Activated CD8-positive, alpha-beta memory T cell treated with anti-CD3 and anti-CD28 coated beads for 1 hour (primary cell): ENCODE measurements at regions not wholly inside any gene's neighbourhood (a gene's known extent, or its start where the extent isn't known, plus 50 kb on each side); places are given as distances from the start of the nearest gene placed in this dataset.
"Not testable (repeated sequence)": the region's sequence is repeated elsewhere in the genome, so short reads cannot be mapped to it uniquely, and the experiment has no call there.

Source experiments
- DNase-seq, 2 donors: peaks; one replicate each; pipeline ENCODE4 v3.0.0-alpha.2; 2020; ENCODE audit warnings: low read depth in 1 of 2; ENCODE audit errors: extremely low read depth in 1 of 2

DNA sequence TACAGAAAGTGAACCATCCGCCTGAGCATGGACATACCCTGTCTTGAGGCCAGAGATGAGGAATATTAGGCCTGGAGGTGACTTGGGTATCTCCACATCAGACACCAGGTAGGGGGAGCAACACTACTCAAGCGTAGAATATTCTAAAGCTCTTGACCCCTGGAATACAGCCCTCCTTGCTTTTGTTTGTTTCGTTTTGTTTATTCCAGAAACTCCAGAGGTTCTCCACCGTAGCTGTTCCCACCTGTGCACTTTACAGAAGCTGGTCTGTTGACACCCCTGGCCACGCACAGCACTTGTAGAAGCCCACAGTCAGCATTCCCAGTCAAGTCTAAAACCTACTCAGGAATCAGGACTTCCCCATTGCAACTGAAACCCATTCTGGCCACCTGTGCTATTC is 139.6 kb upstream of the NEBL start:
- DNase-seq, result no peak

DNA sequence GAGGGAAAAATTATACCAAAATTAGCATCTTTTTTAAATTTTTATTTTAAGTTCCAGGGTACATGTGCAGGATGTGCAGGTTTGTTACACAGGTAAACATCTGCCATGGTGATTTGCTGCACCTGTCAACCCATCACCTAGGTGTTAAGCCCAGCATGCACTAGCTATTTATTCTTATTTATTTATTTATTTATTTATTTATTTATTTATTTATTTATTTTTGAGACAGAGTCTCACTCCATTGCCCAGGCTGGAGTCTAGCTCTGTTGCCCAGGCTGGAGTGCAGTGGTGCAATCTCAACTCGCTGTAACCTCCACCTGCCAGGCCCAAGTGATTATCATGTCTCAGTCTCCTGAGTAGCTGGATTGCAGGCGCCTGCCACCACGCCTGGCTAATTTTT is 137.7 kb upstream of the NEBL start:
- not testable (repeated sequence) for DNase-seq

DNA sequence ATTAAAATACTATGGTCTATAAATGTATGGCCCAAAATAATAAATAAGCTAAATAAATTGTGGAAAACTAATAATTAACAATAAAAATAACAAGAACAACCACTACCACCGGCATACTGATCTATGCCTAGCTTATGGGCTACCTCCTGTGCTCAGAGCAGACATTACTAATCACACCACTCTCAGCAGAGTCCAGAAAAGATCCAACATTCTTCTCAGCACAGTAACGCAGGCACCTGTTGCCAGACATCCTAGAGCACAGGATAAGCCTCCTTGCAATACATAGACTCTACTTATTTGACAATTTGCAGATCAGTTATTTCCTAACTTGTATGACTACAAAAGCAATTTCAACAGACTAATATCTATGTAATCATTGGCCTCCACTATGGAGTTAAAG is 137.1 kb upstream of the NEBL start:
- no peak for DNase-seq

DNA sequence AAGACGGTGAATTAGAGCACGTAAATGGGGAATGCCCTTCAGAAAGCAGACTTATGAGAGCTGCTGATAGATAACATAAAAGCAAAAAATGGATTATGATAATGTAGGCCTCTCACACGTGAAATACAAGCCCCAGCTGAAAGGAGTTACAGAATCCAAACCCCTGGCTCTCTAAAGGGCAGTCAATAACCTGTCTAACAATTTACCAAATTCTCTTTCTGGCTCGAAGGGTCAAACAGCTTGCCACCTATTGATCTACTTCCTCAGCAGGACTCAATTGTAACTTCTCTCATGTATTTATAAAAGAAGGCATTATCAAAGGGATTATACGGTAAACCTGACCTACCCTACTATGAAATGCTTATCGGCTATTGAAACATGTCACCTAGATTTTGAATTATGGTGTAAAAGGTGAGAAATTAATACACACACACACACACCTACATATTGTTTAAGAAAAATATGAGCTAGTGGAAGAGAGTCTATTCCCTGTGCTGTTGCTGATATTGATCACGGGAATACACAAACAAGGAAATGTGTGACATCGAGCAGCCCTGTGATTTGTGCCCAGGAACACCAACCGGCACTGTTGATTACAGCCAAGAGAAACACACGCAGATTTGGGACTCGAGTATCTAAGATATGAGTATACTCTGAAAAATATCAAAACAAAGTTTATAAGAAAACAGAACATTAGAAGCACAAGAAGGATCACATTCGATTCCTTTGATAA is 135.6 kb upstream of the NEBL start:
- DNase-seq, result no peak

DNA sequence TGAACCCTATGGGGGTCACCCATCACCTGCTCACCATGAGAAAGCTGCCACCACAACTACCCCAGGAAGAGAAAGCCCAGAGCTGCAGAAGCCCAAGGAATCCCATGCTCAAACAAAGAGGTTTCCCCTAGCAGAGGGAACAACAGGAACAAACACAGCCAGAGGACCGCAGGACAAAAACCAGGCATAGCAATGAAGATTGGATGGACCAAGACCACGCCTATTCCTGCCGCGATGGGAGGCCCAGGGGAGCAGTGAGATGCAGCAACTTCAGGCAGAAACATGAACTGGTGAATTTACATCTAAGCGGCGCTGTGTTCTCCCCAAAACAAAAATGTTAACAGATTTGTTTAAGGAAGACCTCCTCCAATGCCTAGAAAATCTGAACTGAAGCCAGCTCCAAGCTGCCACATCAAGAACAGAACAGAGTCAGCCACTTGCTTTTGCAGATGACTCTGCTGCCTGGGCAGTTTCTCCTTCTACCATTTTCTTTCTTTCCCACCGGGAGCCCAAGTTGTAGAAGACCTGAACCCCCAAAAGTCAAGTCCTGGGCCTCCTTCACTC is 134.2 kb upstream of the NEBL start:
- no peak for DNase-seq

DNA sequence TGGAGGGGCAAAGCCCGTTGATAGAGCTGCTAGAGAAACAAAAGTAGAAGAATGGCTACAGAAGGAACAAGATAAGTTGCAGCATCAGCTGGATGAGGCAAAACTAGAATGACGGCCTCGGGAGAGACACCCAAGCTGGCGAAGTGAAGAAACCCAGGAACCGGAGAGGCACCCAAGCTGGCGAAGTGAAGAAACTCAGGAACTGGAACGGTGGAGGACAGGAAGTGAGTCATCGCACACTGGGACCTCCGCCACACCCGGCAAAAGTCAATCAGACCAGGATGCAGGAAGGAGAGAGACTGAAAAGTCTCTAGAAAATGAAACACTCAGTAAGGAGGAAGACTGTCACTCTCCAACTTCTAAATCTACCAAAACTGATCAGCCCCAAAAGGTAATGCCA is 133.0 kb upstream of the NEBL start:
- DNase-seq, result no peak

DNA sequence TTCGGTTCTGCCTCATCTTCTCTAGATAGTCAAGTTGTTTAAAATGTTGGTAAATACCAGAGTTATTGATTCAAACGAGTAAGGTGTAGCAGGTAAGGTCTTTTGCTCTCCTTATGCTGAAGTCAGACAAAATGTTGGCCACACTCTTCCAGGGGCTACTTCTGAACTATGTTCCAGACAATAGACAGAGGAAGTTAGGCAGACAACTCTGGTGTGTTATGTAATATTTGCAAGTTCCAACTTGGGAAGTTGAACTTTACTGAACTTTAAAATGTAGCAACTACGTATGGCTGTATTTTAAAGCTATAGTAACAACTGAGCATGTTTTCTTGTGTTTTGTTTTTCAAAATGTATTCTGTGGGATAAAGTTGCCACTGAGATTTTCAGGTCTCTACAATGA is 125.7 kb upstream of the NEBL start:
- no peak for DNase-seq

DNA sequence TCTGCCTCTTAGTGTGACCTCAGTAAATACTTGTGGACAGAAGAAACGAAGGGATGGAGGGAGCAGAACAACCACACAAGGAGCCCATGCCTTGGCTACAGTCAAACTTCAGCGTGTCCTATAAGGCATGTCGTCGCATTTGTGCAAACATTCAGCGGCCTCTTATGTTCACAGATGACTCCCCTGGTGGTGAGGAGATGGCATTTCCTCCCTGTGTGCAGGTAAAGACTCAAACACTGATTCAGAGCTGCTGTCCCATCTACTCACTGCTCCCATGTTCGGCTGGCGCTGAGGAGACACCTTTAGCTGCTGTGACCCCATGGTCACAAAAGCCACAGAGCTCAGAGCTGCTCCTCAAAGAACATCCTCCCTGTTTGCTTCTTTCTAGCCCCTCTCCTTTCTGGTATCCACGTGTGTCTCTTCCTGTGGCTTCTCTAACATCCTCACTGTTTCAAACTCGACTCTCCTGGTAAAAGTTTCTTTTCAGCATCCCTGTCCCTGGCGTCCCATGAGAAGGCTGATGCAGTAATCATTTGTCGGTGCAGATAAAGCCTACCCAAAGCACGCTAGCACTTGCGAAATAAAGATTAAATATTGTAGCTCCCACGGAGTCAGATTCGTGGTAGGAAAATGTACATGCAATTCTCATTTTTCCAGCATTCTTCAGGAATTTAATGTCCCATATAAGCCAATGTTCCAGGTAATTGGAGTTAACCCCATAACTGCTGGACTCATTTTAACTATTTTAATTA is 124.9 kb upstream of the NEBL start:
- DNase-seq, result no peak

DNA sequence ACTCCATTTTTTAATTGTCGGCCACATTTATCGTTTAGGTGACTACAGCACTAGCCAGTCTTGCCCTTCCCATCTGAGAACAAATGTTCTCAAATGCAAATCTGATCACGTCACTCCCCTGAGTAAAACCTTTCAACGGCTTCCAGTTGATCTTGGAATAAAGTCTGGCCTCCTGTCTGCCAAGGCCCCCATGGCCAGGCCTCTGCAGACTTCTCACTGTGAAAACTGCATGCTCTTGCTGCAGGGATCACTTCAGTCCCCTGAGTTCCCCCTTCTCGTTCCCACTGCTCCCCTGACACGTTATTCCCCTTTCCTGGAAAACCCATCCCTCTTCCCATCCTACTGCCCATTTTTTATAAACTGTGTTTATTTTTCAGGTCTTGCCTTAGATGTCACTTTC is 124.1 kb upstream of the NEBL start:
- DNase-seq, result no peak

DNA sequence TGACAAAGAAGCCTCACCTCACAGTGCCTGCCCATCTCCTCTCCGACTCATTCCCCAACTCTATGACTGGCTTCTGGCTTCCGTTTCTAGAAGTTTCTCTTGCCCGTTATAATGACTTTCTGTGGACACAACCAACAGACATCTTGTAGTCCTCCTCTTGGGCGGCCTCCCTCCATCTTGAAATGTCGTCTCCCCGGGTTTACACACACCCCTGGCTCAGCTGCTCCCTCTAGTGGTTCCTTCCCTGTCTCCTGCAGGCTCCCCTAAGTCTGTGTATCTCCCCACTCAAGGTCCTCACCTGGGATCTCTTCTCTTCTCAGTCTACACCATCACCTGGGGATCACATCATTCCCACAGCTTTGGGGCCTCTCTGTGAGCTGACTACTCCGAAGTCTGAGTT is 123.4 kb upstream of the NEBL start:
- DNase-seq, result no peak

DNA sequence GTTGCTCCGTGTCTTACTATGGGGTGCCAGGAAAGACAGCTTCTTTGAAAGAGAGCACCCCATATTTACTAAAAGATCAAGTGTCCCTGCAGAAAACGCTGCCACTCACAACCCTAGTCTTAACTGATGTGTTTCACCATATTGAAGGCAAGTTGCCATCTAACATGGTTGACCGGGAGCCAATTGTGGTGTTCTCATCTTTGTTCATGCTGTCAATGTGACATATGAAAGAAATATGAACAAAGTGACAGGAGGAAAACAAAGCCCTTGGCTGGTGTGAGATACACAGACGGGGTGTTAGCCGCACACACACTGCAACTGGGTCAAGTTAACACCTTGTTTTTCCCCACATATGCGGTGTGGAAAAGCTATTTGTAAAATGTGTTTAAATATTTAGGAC is 122.3 kb upstream of the NEBL start:
- no peak for DNase-seq

DNA sequence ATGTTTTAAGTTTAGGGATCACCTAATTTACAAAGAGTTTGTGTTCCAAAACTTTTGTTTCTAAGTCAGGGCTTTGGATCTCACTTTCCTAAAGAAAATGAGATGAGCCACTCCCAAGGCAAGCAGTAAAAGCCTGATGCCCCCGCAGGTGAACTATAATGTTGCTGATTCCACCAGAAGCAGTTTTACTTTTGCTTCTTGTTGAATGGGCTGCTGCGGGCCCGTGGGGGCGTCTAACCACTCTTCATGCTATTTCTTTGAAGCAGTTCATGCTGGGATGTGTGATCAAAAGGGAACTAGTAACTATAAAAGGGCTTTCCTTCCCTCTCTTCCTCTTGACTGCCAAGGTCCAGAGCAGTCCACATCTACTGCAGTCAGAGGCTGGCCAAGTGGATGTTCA is 118.7 kb upstream of the NEBL start:
- no peak for DNase-seq

DNA sequence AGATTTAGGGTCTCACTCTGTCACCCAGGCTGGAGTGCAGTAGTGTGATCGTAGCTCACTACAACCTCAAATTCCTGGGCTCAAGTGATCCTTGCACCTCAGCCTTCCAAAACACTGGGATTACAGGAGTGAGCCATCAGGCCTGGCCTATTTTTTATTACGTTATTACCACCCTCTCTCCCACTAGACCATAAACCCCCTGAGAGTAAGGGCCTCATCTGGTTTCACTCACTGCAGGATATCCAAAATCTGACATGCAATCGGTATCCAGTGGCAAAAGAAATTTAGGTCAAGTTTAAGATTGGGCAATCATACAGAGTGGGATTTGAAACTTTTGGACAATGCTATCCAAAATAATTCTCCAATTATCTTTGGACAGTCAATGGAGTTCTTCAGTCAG is 117.0 kb upstream of the NEBL start:
- no peak for DNase-seq

DNA sequence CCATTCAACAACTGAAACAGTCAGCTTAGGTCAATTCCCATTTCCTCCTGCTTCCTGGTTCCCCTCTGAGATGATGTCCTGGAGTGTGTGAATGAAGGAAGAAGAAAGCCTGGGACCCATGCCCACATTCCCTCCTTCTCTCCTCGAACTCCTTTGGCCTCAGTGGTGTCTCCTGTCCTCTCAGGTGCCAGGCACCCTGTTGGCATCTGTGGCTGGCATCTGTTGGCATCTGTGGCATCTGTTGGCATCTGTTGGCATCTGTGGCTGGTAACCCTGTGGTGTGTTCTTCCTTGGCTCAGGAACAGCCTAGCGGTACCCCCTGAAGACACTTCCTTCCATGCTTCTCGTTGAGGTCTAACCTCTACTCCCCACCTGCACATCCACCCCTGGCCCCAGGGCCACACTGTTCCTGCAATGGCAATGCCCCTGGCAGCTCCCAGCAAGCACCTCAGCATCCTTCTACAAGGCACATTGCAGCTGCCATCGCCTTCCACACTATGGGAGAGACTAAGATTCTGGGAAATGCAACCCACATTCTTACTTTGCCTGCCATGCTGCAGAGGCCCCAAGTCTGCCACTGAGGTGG is 114.4 kb upstream of the NEBL start:
- DNase-seq, result no peak

DNA sequence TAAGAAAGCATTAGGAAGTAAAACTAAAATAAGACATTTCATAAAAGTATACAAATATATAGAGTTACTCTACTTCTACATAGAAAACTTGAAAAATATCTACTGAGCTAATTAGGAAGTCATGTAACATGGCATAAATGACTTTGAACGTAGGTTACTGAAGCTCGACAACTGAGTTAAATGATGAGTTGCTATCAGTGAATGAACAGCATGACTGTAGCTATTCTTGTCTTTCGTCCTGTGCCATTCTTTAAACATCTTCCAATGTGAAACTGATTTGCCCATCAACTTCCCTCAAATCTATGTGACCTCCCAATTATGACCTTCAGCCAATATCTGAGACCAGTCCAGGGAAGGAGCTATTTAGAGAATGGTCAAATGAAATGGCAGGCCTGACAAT is 113.5 kb upstream of the NEBL start:
- no peak for DNase-seq

DNA sequence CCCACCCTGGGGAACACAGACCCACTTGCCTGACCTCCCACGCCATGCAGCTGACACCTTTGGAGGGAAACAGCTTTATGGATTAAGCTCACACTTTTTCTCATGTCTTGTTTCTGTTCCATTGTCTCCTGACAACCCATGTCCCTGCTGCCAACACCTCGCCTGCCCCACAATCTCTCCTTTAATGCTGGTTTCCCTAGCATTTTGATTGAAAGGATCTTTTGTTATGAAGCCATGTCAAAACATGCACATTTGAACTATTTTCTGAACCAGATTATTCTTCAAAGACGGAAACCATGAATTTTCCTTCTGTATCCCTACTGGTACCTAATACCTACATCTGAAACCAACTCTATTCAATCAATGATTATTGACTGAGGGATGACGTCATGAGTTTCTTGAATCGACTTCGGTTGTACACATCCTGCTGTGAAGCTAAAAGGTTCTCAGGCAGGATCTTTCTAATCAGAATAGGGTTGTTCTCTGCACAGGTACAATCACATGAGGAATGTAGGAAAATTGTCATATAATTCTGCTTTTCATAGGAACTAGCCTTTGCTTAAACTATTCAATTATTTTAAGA is 106.2 kb upstream of the NEBL start:
- no peak for DNase-seq

DNA sequence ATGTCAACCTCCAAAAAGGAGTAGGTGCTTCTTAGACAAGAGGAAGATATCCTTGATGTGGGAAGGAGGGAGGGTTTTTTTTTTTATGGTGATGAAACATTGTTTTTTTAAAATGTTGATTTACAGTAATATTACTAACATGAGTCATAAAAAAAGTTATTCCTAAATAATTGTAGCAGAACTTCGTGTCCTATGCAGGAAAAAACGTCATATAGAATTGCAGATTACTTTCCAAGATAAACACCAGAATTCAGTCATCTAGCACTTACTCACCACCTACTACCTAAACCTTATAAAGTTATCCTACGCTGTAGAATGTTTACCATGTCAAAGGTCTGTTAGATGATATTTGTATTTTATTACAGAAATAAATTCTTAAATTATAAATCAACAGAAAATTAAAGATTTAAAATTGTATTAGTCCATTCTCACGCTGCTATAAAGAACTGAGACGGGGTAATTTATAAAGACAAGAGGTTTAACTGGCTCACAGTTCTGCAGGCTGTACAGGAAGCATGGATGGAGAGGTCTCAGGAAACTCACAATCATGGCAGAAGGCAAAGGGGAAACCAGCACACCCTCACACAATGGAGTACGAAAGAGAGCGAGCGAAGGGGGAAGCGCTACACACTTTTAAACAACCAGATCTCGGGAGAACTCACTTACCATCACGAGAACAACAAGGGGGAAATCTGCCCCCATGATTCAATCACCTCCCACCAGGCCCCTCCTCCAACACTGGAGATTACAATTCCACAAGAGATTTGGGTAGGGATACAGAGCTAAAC is 105.2 kb upstream of the NEBL start:
- no peak for DNase-seq

DNA sequence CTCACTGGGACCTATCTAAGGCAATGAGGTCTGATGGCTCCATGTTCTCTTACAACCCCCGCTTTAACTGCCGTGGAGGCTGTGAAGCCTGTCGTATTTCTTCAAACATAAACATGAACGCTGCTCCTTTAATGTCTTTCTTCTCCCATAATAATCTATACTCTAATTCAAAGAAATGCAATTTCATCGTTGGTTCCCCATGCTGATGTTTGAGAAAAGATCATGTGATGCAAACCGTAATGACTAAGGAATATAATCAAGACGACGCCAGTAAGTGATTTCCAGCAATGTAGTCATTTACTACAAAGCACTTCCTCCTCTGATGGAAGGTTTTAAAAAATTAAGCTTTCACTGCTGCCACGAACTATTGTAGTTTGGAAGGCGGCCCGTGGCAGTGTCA is 102.6 kb upstream of the NEBL start:
- DNase-seq, result no peak

DNA sequence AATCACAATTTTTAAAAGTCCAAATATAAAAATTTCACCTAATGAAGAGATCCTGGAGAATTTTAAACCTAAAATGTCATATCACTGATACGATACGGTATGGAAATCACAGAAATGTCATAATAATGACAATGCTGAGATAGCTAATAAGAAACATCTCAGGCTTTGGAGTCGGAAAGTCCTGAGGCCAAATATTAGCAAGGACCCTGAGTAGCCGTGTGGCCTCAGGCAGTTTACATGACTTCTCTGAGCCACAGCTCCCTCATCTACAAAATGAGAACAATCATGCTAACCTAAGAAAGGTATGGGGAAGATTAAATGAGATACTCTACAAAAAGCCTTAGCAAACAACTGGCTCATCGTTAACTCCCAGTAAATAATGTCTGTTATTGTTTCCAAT is 100.9 kb upstream of the NEBL start:
- DNase-seq, result no peak

DNA sequence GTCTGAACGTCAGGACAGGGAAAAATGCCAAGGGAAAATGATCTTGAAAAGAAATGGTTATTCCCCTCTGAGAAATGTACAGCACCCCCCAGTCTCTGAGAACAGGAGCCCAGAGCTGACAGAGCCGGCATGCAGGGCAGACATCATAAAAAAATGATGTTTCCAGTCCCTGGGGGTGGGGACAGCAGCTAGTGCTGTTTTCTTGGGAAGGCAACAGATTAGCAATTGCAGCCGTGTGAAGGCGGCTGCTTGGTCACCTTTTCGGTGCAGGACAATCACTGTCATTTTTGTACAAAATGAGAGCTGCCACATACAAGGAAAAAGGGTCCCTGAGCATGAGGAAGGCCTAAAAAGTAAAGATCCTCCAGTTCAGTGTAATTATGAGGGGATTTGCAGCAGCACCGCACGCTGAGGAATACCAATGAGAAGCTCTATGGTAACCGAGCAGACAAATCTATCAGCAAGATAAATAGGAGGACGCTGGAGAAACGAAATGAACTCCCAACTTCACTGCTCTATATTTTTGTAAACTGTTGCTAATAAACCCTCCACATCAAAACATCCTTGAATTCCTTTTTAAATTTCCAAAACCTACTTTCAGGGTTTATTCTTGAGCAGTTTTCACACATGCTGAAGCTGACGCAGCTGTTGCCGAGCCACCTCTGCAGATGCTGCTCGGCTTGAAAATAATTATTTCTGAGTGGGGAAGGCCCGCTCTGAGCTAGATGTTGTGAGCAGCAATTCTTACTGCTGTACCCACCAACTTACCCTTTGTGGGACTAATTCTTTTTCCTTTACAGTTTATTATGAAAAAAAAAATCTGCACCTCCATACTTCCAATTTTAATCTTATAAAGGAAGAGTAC is 98.2 kb upstream of the NEBL start:
- no peak for DNase-seq
